Activated naive CD4-positive, alpha-beta T cell treated with anti-CD3 and anti-CD28 coated beads, Interleukin-2, amount 50 U/mL, for 24 hours (primary cell): ENCODE measurements at regions not wholly inside any gene's neighbourhood (a gene's known extent, or its start where the extent isn't known, plus 50 kb on each side); places are given as distances from the start of the nearest gene placed in this dataset.

Experiments used
- H3K27ac Mint-ChIP-seq: one replicate; pipeline ENCODE4 v1.8.0; 2021; ENCODE audit warnings: mild to moderate bottlenecking, mixed read lengths
- H3K27me3 Mint-ChIP-seq: one replicate; pipeline ENCODE4 v1.8.0; 2021; ENCODE audit warnings: mixed read lengths
- H3K36me3 Mint-ChIP-seq: one replicate; pipeline ENCODE4 v1.8.0; 2021; ENCODE audit warnings: mixed read lengths
- H3K4me1 Mint-ChIP-seq: one replicate; pipeline ENCODE4 v1.8.0; 2021; ENCODE audit warnings: mixed read lengths
- H3K4me3 Mint-ChIP-seq: one replicate; pipeline ENCODE4 v1.8.0; 2021; ENCODE audit warnings: mild to moderate bottlenecking, mixed read lengths
- H3K9me3 Mint-ChIP-seq: one replicate; pipeline ENCODE4 v1.8.0; 2021; ENCODE audit warnings: mixed read lengths

GRCh38 chr19:28836421-28836820 is 376.5 kb downstream of the UQCRFS1 start:
- H3K27ac Mint-ChIP-seq: no peak overlapping the region

GRCh38 chr19:28834996-28835395 is 378.0 kb downstream of the UQCRFS1 start:
- Mint-ChIP-seq H3K27ac (no peak overlapping the region), H3K9me3 (no peaks in the 10 kb centered on the region), H3K4me1 (no peaks in the 10 kb centered on the region), H3K4me3 (no peak overlapping the region), H3K36me3 (no peaks in the 10 kb centered on the region), H3K27me3 (peaks cover 2% of the 10 kb centered on the region)

More at GRCh38 chr19:28836421-28836820, 376.5 kb downstream of the UQCRFS1 start:
- no peak overlapping the region for H3K4me3 Mint-ChIP-seq
- peaks cover 2% of the 10 kb centered on the region for H3K27me3 Mint-ChIP-seq
- H3K36me3 Mint-ChIP-seq: no peaks in the 10 kb centered on the region
- H3K4me1 Mint-ChIP-seq: no peaks in the 10 kb centered on the region
- no peaks in the 10 kb centered on the region for H3K9me3 Mint-ChIP-seq

GRCh38 chr19:28831462-28831861 is 381.5 kb downstream of the UQCRFS1 start:
- Mint-ChIP-seq H3K27me3 (peaks cover 1% of the 10 kb centered on the region), H3K4me1 (no peaks in the 10 kb centered on the region)

GRCh38 chr19:28829762-28830161 is 383.2 kb downstream of the UQCRFS1 start:
- no peak overlapping the region for H3K4me3 Mint-ChIP-seq
- no peaks in the 10 kb centered on the region for H3K36me3 Mint-ChIP-seq
- H3K27me3 Mint-ChIP-seq: no peaks in the 10 kb centered on the region
- no peak overlapping the region for H3K27ac Mint-ChIP-seq
- H3K4me1 Mint-ChIP-seq: no peaks in the 10 kb centered on the region
- H3K9me3 Mint-ChIP-seq: no peaks in the 10 kb centered on the region

More at GRCh38 chr19:28831462-28831861, 381.5 kb downstream of the UQCRFS1 start:
- Mint-ChIP-seq H3K36me3 (no peaks in the 10 kb centered on the region), H3K9me3 (no peaks in the 10 kb centered on the region), H3K4me3 (no peak overlapping the region), H3K27ac (no peak overlapping the region)

GRCh38 chr19:28829359-28829758 is 383.6 kb downstream of the UQCRFS1 start:
- H3K4me1 Mint-ChIP-seq: no peaks in the 10 kb centered on the region
- no peaks in the 10 kb centered on the region for H3K9me3 Mint-ChIP-seq
- no peak overlapping the region for H3K27ac Mint-ChIP-seq
- no peak overlapping the region for H3K4me3 Mint-ChIP-seq
- H3K36me3 Mint-ChIP-seq: no peaks in the 10 kb centered on the region
- H3K27me3 Mint-ChIP-seq: no peaks in the 10 kb centered on the region

GRCh38 chr19:28828276-28828870 is 384.6 kb downstream of the UQCRFS1 start:
- no peak overlapping the region for H3K4me3 Mint-ChIP-seq
- H3K4me1 Mint-ChIP-seq: no peaks in the 10 kb centered on the region
- no peak overlapping the region for H3K27ac Mint-ChIP-seq
- H3K27me3 Mint-ChIP-seq: peaks cover 1% of the 10 kb centered on the region
- H3K36me3 Mint-ChIP-seq: no peaks in the 10 kb centered on the region
- H3K9me3 Mint-ChIP-seq: no peaks in the 10 kb centered on the region

GRCh38 chr19:28827382-28827781 is 385.6 kb downstream of the UQCRFS1 start:
- Mint-ChIP-seq H3K9me3 (no peaks in the 10 kb centered on the region), H3K27me3 (peaks cover 1% of the 10 kb centered on the region), H3K4me3 (no peak overlapping the region), H3K4me1 (no peaks in the 10 kb centered on the region), H3K27ac (no peak overlapping the region), H3K36me3 (no peaks in the 10 kb centered on the region)

- no peaks in the 10 kb centered on the region for H3K36me3 Mint-ChIP-seq
- peaks cover 1% of the 10 kb centered on the region for H3K27me3 Mint-ChIP-seq
- no peak overlapping the region for H3K27ac Mint-ChIP-seq
- no peak overlapping the region for H3K4me3 Mint-ChIP-seq
- H3K4me1 Mint-ChIP-seq: no peaks in the 10 kb centered on the region
- no peaks in the 10 kb centered on the region for H3K9me3 Mint-ChIP-seq
These were observed 389.5 kb downstream of the UQCRFS1 start for GRCh38 chr19:28823338-28823961.

- Mint-ChIP-seq H3K4me1 (no peaks in the 10 kb centered on the region), H3K36me3 (no peaks in the 10 kb centered on the region), H3K9me3 (peaks cover 9% of the 10 kb centered on the region), H3K27ac (no peak overlapping the region), H3K27me3 (peaks cover 1% of the 10 kb centered on the region), H3K4me3 (no peak overlapping the region)
These were observed 392.7 kb downstream of the UQCRFS1 start for GRCh38 chr19:28820289-28820688.

GRCh38 chr19:28815257-28815656 is 397.7 kb downstream of the UQCRFS1 start:
- H3K4me1 Mint-ChIP-seq: no peaks in the 10 kb centered on the region
- peaks cover 14% of the 10 kb centered on the region for H3K9me3 Mint-ChIP-seq
- no peak overlapping the region for H3K27ac Mint-ChIP-seq
- H3K36me3 Mint-ChIP-seq: no peaks in the 10 kb centered on the region
- H3K27me3 Mint-ChIP-seq: peaks cover 1% of the 10 kb centered on the region
- no peak overlapping the region for H3K4me3 Mint-ChIP-seq

- H3K4me1 Mint-ChIP-seq: peaks cover 5% of the 10 kb centered on the region
- peaks cover 16% of the 10 kb centered on the region for H3K9me3 Mint-ChIP-seq
- no peak overlapping the region for H3K4me3 Mint-ChIP-seq
- peaks cover 39% of the 10 kb centered on the region for H3K27me3 Mint-ChIP-seq
- no peak overlapping the region for H3K27ac Mint-ChIP-seq
- no peaks in the 10 kb centered on the region for H3K36me3 Mint-ChIP-seq
These were observed 418.6 kb downstream of the UQCRFS1 start for GRCh38 chr19:28794301-28794700.

GRCh38 chr19:28793391-28794168 is 419.4 kb downstream of the UQCRFS1 start:
- Mint-ChIP-seq H3K27ac (no peak overlapping the region), H3K36me3 (no peaks in the 10 kb centered on the region), H3K9me3 (peaks cover 9% of the 10 kb centered on the region), H3K27me3 (peaks cover 35% of the 10 kb centered on the region), H3K4me1 (peaks cover 5% of the 10 kb centered on the region), H3K4me3 (no peak overlapping the region)

- Mint-ChIP-seq H3K9me3 (peaks cover 10% of the 10 kb centered on the region), H3K4me3 (no peak overlapping the region), H3K27me3 (no peaks in the 10 kb centered on the region), H3K27ac (no peak overlapping the region), H3K4me1 (no peaks in the 10 kb centered on the region), H3K36me3 (peaks cover 2% of the 10 kb centered on the region)
These were observed 427.0 kb downstream of the UQCRFS1 start for GRCh38 chr19:28785971-28786370.

GRCh38 chr19:28764066-28764465 is 448.9 kb downstream of the UQCRFS1 start:
- no peaks in the 10 kb centered on the region for H3K36me3 Mint-ChIP-seq
- H3K9me3 Mint-ChIP-seq: peaks cover 18% of the 10 kb centered on the region
- no peaks in the 10 kb centered on the region for H3K27me3 Mint-ChIP-seq
- H3K4me3 Mint-ChIP-seq: no peak overlapping the region
- H3K27ac Mint-ChIP-seq: no peak overlapping the region
- H3K4me1 Mint-ChIP-seq: no peaks in the 10 kb centered on the region

- peaks cover 5% of the 10 kb centered on the region for H3K27me3 Mint-ChIP-seq
- H3K4me3 Mint-ChIP-seq: no peak overlapping the region
- no peaks in the 10 kb centered on the region for H3K36me3 Mint-ChIP-seq
- H3K27ac Mint-ChIP-seq: no peak overlapping the region
- no peaks in the 10 kb centered on the region for H3K4me1 Mint-ChIP-seq
- no peaks in the 10 kb centered on the region for H3K9me3 Mint-ChIP-seq
These were observed 466.5 kb downstream of the UQCRFS1 start for GRCh38 chr19:28746478-28746877.

- H3K4me3 Mint-ChIP-seq: no peak overlapping the region
- no peaks in the 10 kb centered on the region for H3K9me3 Mint-ChIP-seq
These were observed 468.0 kb downstream of the UQCRFS1 start for GRCh38 chr19:28744943-28745342.

More at GRCh38 chr19:28744943-28745342, 468.0 kb downstream of the UQCRFS1 start:
- H3K36me3 Mint-ChIP-seq: no peaks in the 10 kb centered on the region
- no peaks in the 10 kb centered on the region for H3K4me1 Mint-ChIP-seq
- peaks cover 2% of the 10 kb centered on the region for H3K27me3 Mint-ChIP-seq
- no peak overlapping the region for H3K27ac Mint-ChIP-seq
